Naive thymus-derived CD8-positive, alpha-beta T cell (primary cell): ENCODE measurements at regions not wholly inside any gene's neighbourhood (a gene's known extent, or its start where the extent isn't known, plus 50 kb on each side); places are given as distances from the start of the nearest gene placed in this dataset.

Experiments
- ATAC-seq, 2 donors: fragments of 150-1000 bp; cut with Tn5 transposase in 1 of 2; sonication (Bioruptor Pico), chemical (Tn5 transposase) in 1 of 2; 1 replicate in 1 of 2; 2 replicates in 1 of 2; pipeline ENCODE4 v1.10.0; 2021; ENCODE audit warnings: mild to moderate bottlenecking in 2 of 2, moderate library complexity in 2 of 2
- POLR2A ChIA-PET: fragments of 350-600 bp; sonication (Branson Sonifier 250); formaldehyde crosslinking; loops from one replicate; lab custom pipeline; 2021; ENCODE audit warnings: antibody characterized with exemption; lab: Charles Lee
- DNase-seq, 10 donors: peaks; one replicate each; pipeline versions ENCODE4 v3.0.0 to v3.0.0-alpha.2; 2020 to 2022
- H3K27ac Mint-ChIP-seq, 10 donors: one replicate each; pipeline ENCODE4 v1.8.0; 2020 to 2022; ENCODE audit warnings: mild to moderate bottlenecking in 10 of 10, mixed read lengths in 10 of 10, moderate library complexity in 4 of 10, inconsistent platforms in 1 of 10
- H3K27me3 Mint-ChIP-seq, 5 donors: one replicate each; pipeline ENCODE4 v1.8.0; 2021 to 2022; ENCODE audit warnings: mixed read lengths in 5 of 5
- H3K36me3 Mint-ChIP-seq, 3 donors: one replicate each; pipeline ENCODE4 v1.8.0; 2020 to 2022; ENCODE audit warnings: mixed read lengths in 3 of 3, mild to moderate bottlenecking in 2 of 3, inconsistent platforms in 1 of 3
- H3K4me1 Mint-ChIP-seq, 4 donors: one replicate each; pipeline ENCODE4 v1.8.0; 2021 to 2022; ENCODE audit warnings: mixed read lengths in 4 of 4
- H3K4me3 Mint-ChIP-seq, 10 donors: one replicate each; pipeline ENCODE4 v1.8.0; 2020 to 2022; ENCODE audit warnings: mild to moderate bottlenecking in 10 of 10, mixed read lengths in 10 of 10, moderate library complexity in 6 of 10, inconsistent platforms in 1 of 10
- H3K9me3 Mint-ChIP-seq, 9 donors: one replicate each; pipeline ENCODE4 v1.8.0; 2020 to 2022; ENCODE audit warnings: mixed read lengths in 9 of 9, mild to moderate bottlenecking in 3 of 9, inconsistent platforms in 1 of 9, moderate library complexity in 1 of 9

GRCh38 chr4:1497189-1497801 lies 91.1 kb upstream of the NKX1-1 start:
- ATAC-seq (no peak), DNase-seq (no peak)
- peaks cover 2 to 18% (median 12%) of the 10 kb centered on the region in 5 donors for H3K27me3 Mint-ChIP-seq
- no peaks in the 10 kb centered on the region for H3K9me3 Mint-ChIP-seq
- no peak overlapping the region for H3K27ac Mint-ChIP-seq
- H3K4me3 Mint-ChIP-seq = no peak overlapping the region
- H3K36me3 Mint-ChIP-seq = no peaks in the 10 kb centered on the region
- H3K4me1 Mint-ChIP-seq = no peaks in the 10 kb centered on the region
- POLR2A ChIA-PET = no interaction called here

DNA sequence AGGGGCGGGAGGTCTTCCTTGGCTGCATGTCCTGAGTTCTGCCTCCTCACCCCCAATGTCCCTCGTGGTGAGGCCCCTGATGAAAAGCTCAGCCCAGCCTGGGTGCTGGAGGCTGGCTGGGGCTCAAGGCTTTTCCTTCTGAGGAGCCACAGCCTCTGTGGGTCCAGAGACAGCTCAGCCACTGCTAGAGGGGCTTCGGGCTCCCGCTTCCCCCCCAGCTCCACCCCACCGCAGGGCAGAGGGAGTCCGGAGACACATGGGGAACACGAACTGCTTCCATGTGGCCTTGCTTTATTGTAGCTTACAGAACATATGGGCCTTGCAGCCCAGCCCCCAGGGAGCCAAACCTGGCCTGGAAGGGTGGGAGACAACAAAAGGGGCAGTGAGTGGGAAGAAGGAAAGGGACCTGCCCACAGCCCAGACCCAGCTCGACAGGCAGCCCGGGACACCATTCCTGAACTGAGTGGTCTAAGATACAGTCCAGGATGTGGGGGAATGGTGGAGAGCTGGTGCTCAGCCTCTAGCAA lies 89.9 kb upstream of the NKX1-1 start:
- H3K27me3 Mint-ChIP-seq = peaks cover 2 to 23% (median 14%) of the 10 kb centered on the region in 5 donors
- POLR2A ChIA-PET = no interaction called here
- no peaks in the 10 kb centered on the region for H3K9me3 Mint-ChIP-seq
- H3K36me3 Mint-ChIP-seq = no peaks in the 10 kb centered on the region
- H3K4me1 Mint-ChIP-seq = no peaks in the 10 kb centered on the region
- no peak overlapping the region for H3K27ac Mint-ChIP-seq
- H3K4me3 Mint-ChIP-seq = no peak overlapping the region
- DNase-seq (peak in 1 of 10 donors; percentile 37), ATAC-seq (no peak)

GRCh38 chr4:1495416-1496115 lies 89.3 kb upstream of the NKX1-1 start:
- Mint-ChIP-seq H3K36me3 (no peaks in the 10 kb centered on the region), H3K27ac (no peak overlapping the region), H3K9me3 (no peaks in the 10 kb centered on the region), H3K4me1 (no peaks in the 10 kb centered on the region), H3K27me3 (peaks cover 2 to 23% (median 15%) of the 10 kb centered on the region in 5 donors), H3K4me3 (no peak overlapping the region)
- DNase-seq (peak in 1 of 10 donors; percentile 58), ATAC-seq (no peak)
- POLR2A ChIA-PET = no interaction called here

DNA sequence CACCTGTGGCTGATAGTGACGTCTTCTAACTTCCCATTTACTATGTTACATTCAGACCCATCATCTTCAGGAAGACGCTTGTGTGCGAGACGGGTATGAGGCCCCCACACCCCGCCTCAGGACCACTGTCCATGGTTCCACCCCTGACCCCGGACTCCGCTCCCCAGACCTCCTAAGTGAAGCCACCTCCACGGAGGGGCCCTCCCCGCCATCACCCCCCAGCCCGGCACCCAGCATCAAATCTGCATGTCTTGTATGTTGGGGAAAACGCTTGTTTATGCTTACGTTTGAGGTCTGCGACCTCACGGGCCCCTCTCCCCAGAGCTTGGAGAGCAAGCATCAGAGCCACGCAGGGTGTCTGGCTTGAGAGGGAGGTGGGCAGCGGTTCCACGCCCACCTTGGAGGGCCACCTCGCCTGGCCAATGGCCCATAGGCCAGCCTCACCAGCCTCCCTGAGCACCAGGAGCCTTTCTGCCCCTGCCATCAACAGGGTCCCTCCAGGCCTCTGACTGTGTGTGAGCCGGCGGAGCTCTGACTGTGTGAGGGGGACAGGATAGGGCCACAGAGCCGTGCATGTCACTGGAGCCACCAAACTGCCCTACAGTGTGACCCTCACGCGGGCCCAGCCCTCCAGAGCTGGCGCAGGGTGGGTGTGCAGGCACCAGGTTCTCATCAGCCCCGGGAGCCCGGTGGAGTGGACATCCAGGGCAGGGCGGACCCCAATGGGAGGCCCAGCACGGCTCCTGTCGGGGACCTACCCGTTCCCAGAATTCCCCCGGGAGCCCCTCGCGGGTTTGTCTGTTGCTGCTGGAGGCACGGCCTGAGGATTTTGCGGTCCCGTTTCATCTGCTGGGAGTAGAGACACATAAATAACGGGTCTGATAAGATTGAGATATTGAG lies 88.4 kb upstream of the NKX1-1 start:
- Mint-ChIP-seq H3K4me1 (no peaks in the 10 kb centered on the region), H3K27ac (no peak overlapping the region), H3K4me3 (no peak overlapping the region), H3K36me3 (no peaks in the 10 kb centered on the region), H3K9me3 (no peaks in the 10 kb centered on the region), H3K27me3 (peaks cover 2 to 30% (median 19%) of the 10 kb centered on the region in 5 donors)
- DNase-seq (peak in 1 of 10 donors; percentile 53), ATAC-seq (no peak)
- POLR2A ChIA-PET = no interaction called here

DNA sequence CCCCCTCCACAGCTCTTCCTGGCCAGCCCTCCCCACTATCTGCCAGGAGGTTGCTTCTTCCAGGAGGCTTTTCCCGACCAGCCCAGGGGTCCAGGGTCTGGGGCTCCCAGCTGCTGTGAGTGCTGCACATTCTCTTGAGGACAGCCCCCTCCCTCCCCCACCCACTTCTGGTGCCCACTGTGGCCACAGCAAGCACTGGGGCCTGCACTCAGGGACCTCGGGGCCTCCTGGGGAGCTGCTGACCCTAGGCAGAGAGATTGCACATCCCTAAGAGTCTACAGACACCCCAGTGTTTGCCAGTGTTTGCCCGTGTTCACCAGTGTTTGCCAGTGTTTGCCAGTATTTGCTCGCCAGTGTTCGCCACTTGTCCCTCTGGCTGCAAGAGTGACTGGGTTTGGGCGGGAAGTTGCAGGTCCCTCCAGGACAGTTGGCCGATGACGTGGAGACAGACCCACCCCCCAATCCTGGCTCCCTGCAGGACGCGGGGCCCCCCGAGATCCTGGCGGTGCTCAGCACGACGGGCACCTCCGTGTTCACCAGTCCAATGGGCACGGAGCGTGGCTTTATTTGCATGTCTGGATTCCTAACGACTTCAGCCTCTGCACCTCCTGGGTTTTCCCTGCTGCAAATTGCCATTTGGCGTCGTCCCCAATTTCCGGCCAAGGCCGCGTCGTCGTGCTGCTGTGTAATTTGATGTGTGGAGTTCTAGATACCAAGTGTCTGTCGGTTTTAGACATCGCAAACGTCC lies 87.5 kb upstream of the NKX1-1 start:
- Mint-ChIP-seq H3K4me1 (no peaks in the 10 kb centered on the region), H3K4me3 (no peak overlapping the region), H3K36me3 (no peaks in the 10 kb centered on the region), H3K27me3 (peaks cover 2 to 31% (median 20%) of the 10 kb centered on the region in 5 donors), H3K27ac (no peak overlapping the region), H3K9me3 (no peaks in the 10 kb centered on the region)
- DNase-seq (peak in 1 of 10 donors; percentile 56), ATAC-seq (no peak)
- POLR2A ChIA-PET = no interaction called here

- ATAC-seq (no peak), DNase-seq (peak in 1 of 10 donors; percentile 28)
- H3K9me3 Mint-ChIP-seq = no peaks in the 10 kb centered on the region
- no peaks in the 10 kb centered on the region for H3K4me1 Mint-ChIP-seq
- H3K27ac Mint-ChIP-seq = no peak overlapping the region
- H3K4me3 Mint-ChIP-seq = no peak overlapping the region
- no peaks in the 10 kb centered on the region for H3K36me3 Mint-ChIP-seq
- POLR2A ChIA-PET = no interaction called here
- peaks cover 2 to 31% (median 20%) of the 10 kb centered on the region in 5 donors for H3K27me3 Mint-ChIP-seq
These were observed 86.7 kb upstream of the NKX1-1 start for GRCh38 chr4:1492651-1493539.

- Mint-ChIP-seq H3K9me3 (peaks cover 0 to 7% (median 2%) of the 10 kb centered on the region in 9 donors), H3K4me3 (no peak overlapping the region), H3K27ac (peak overlapping the region in 1 of 10 donors; percentile 24), H3K36me3 (peaks cover 0 to 7% (median 0%) of the 10 kb centered on the region in 3 donors), H3K27me3 (peaks cover 2 to 31% (median 24%) of the 10 kb centered on the region in 5 donors), H3K4me1 (no peaks in the 10 kb centered on the region)
- POLR2A ChIA-PET = no interaction called here
- DNase-seq (no peak), ATAC-seq (no peak)
These were observed 85.9 kb upstream of the NKX1-1 start for GRCh38 chr4:1492142-1492457.

DNA sequence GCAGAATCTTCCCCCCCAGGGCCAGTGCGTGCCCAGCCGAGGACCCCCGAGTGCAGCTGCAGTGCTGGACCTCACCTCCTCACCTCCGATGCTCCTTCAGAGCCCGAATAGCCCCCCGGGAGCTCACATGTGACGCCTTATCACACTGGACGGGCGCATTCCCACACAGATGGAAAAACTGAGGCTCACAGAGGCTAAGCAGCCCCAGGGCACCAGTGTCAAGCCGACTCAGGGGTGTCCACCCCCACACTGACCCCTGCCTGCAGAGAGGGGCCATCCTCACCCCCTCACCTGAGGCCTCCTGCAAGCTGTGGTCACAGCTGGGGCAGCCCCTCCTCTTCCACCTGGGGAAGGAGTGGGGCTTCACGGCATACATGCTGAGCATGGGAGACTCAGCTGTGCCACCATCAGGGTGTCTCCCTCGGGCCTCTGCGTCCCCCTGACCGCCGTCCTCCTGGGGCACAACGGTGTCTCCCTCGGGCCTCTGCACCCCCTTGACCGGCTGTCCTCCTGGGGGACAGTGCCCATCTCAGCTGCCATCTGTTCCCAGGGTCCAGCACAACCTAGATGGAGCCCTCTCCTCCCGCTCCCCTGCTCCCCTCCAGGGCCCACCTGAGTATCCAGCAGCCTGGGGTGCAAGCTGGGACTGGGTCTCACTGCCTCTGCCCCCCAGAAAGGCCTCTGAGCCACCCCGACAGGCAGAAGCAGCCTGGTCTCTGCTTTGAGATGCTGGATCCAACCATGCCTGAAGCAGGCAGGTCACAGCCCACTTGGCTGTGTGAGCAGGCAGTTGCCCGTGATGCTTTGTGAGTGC lies 85.3 kb upstream of the NKX1-1 start:
- ATAC-seq = no peak
- POLR2A ChIA-PET = no interaction called here
- Mint-ChIP-seq H3K9me3 (peaks cover 0 to 13% (median 5%) of the 10 kb centered on the region in 9 donors), H3K27ac (no peak overlapping the region), H3K4me3 (no peak overlapping the region), H3K36me3 (peaks cover 0 to 10% (median 0%) of the 10 kb centered on the region in 3 donors), H3K4me1 (no peaks in the 10 kb centered on the region), H3K27me3 (peaks cover 2 to 33% (median 26%) of the 10 kb centered on the region in 5 donors)
- peak in 1 of 10 donors; percentile 60 for DNase-seq

- POLR2A ChIA-PET = no interaction called here
- H3K27me3 Mint-ChIP-seq = peaks cover 2 to 33% (median 28%) of the 10 kb centered on the region in 5 donors
- ATAC-seq (no peak), DNase-seq (peak in 1 of 10 donors; percentile 59)
- peaks cover 0 to 16% (median 3%) of the 10 kb centered on the region in 3 donors for H3K36me3 Mint-ChIP-seq
- H3K9me3 Mint-ChIP-seq = peaks cover 0 to 20% (median 12%) of the 10 kb centered on the region in 9 donors
- H3K4me1 Mint-ChIP-seq = peaks cover 0 to 2% (median 0%) of the 10 kb centered on the region in 4 donors
- no peak overlapping the region for H3K4me3 Mint-ChIP-seq
- no peak overlapping the region for H3K27ac Mint-ChIP-seq
These were observed 84.5 kb upstream of the NKX1-1 start for GRCh38 chr4:1490654-1491327.

DNA sequence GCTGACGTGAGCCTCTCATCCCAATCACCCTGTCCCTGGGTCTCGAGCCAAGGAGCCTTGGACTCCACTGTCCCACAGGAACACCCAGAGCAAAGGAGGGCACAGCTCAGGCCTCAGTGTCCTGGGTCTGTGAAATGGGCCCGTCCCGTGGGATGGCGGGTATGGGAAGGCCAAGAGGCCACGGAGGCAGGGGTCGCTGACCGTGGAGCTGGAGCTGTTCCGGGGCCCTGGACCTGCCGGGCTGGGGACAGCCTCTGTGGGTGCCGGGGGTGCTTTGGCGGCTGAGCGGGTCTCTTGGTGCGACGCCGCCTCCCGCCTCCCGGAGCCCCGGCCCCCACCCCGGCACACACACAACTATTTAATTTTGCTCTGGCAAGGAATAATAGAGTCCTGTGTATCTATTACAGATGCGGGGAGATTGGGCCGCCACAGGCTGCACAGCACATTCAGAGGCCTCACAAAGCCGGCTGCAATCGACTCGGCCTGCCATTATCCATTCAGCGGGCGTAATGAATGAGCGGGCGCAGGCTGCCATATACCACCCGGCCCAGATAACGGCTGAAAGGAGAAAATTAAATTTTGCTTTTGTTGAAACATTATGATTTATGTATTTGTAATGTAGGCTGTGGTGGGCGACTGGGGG lies 83.9 kb upstream of the NKX1-1 start:
- Mint-ChIP-seq H3K4me1 (peaks cover 0 to 2% (median 0%) of the 10 kb centered on the region in 4 donors), H3K36me3 (peaks cover 0 to 21% (median 3%) of the 10 kb centered on the region in 3 donors), H3K4me3 (no peak overlapping the region), H3K27me3 (peaks cover under 1 to 31% (median 26%) of the 10 kb centered on the region in 5 donors), H3K27ac (peak overlapping the region in 1 of 10 donors; percentile 44), H3K9me3 (peaks cover 3 to 27% (median 17%) of the 10 kb centered on the region in 9 donors)
- no peak for ATAC-seq
- peak in 1 of 10 donors; percentile 56 for DNase-seq
- POLR2A ChIA-PET = no interaction called here
